ENCODE measurements at regions not wholly inside any gene's neighbourhood (a gene's known extent, or its start where the extent isn't known, plus 50 kb on each side); places are given as distances from the start of the nearest gene placed in this dataset.

DNA sequence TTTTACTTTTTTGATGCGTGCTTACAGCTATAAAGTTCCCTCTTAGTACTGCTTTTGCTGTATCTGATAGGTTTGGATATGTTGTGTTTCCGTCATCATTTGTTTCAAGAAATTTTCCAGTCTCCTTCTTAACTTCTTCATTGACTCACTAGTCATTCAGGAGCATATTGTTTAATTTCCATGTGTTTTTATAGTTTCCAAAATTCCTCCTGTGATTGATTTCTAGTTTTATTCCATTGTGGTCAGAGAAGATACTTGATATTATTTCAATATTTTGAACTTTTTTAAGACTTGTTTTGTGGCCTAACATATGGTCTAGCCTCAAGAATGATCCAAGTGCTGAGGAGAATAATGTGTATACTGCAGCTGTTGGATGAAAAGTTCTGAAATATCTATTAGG is 75.5 kb upstream of the CREB5 start:
- H3K27ac Mint-ChIP-seq (ENCODE audit: low read depth, unreplicated experiment), result no peak overlapping the region
- no TSS peak for BruUV-seq (replicated peaks)
- CTCF ChIA-PET, result interaction anchor here (0.6 kb wide), 1 partner anchor 615 kb away, joined by 4 read pairs; no protein-coding TSS in a partner anchor

DNA sequence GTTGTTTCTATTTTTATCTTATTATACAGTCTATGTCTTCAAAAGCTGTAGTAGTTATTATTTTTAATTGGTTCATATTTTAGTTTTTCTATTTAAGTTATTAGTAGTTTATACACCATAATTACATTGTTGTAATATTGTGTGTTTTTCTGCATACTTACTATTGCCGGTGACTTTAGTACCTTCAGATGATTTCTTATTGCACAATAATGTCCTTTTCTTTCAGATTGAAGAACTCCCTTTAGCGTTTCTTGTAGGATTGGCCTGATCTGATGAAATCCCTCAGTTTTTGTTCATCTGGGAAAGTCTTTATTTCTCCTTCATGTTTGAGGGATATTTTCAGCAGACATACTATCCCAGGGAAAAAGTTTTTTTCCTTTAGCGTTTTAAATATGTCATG is 74.3 kb upstream of the CREB5 start:
- TF ChIP-seq CTCF (IDR thresholded peaks at IDR 0.05; ENCODE audit: unreplicated experiment), result no peak
- no peaks in the 10 kb centered on the region for H3K4me1 Mint-ChIP-seq (ENCODE audit: insufficient read depth, unreplicated experiment)
- no peak for DNase-seq (ENCODE audit: unreplicated experiment)
- H3K36me3 Mint-ChIP-seq (ENCODE audit: insufficient read depth, unreplicated experiment), result no peaks in the 10 kb centered on the region
- no peak overlapping the region for H3K27ac Mint-ChIP-seq (ENCODE audit: low read depth, unreplicated experiment)
- BruUV-seq (replicated peaks), result no TSS peak
- ChIA-PET POLR2A (interaction anchor here (1.2 kb wide), 1 partner anchor 11 kb away, joined by 3 read pairs; no protein-coding TSS in a partner anchor), CTCF (no interaction called here)
- intact Hi-C loops (cut with micrococcal nuclease), result no loop called here
- no peak overlapping the region for H3K4me3 Mint-ChIP-seq (ENCODE audit: unreplicated experiment)
- H3K9me3 Mint-ChIP-seq (ENCODE audit: unreplicated experiment), result peaks cover 15% of the 10 kb centered on the region
- no peaks in the 10 kb centered on the region for H3K27me3 Mint-ChIP-seq (ENCODE audit: insufficient read depth, unreplicated experiment)

More for the DNA sequence above, 75.5 kb upstream of the CREB5 start:
- POLR2A ChIA-PET, result no interaction called here
- no peaks in the 10 kb centered on the region for H3K27me3 Mint-ChIP-seq (ENCODE audit: insufficient read depth, unreplicated experiment)
- DNase-seq (ENCODE audit: unreplicated experiment), result no peak
- peaks cover 15% of the 10 kb centered on the region for H3K9me3 Mint-ChIP-seq (ENCODE audit: unreplicated experiment)
- no peak overlapping the region for H3K4me3 Mint-ChIP-seq (ENCODE audit: unreplicated experiment)
- no peaks in the 10 kb centered on the region for H3K36me3 Mint-ChIP-seq (ENCODE audit: insufficient read depth, unreplicated experiment)
- no peaks in the 10 kb centered on the region for H3K4me1 Mint-ChIP-seq (ENCODE audit: insufficient read depth, unreplicated experiment)
- no peak for TF ChIP-seq CTCF (IDR thresholded peaks at IDR 0.05; ENCODE audit: unreplicated experiment)
- intact Hi-C loops (cut with micrococcal nuclease), result no loop called here

DNA sequence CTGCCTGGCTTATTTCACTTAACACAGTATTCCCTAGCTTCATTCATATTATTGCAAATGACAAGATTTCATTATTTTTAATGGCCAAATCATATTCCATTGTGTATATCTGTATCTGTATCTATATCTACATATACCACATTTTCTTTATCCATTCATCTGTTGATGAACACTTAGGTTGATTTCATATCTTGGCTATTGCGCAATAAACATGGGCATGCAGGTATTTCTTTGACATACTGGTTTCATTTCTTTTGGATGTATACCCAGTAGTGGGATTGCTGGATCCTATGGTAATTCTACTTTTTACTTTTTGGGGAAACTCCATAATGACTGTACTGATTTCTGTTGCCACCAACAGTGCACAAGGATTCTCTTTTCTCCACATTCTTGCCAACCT is 68.9 kb upstream of the CREB5 start:
- no peak overlapping the region for H3K27ac Mint-ChIP-seq (ENCODE audit: low read depth, unreplicated experiment)
- no TSS peak for BruUV-seq (replicated peaks)
- H3K4me1 Mint-ChIP-seq (ENCODE audit: insufficient read depth, unreplicated experiment), result peaks cover 21% of the 10 kb centered on the region
- intact Hi-C loops (cut with micrococcal nuclease), result no loop called here
- H3K36me3 Mint-ChIP-seq (ENCODE audit: insufficient read depth, unreplicated experiment), result no peaks in the 10 kb centered on the region
- DNase-seq (ENCODE audit: unreplicated experiment), result no peak
- ChIA-PET CTCF (no interaction called here), POLR2A (no interaction called here)
- no peak for TF ChIP-seq CTCF (IDR thresholded peaks at IDR 0.05; ENCODE audit: unreplicated experiment)
- no peak overlapping the region for H3K4me3 Mint-ChIP-seq (ENCODE audit: unreplicated experiment)
- no peaks in the 10 kb centered on the region for H3K27me3 Mint-ChIP-seq (ENCODE audit: insufficient read depth, unreplicated experiment)
- no peaks in the 10 kb centered on the region for H3K9me3 Mint-ChIP-seq (ENCODE audit: unreplicated experiment)

DNA sequence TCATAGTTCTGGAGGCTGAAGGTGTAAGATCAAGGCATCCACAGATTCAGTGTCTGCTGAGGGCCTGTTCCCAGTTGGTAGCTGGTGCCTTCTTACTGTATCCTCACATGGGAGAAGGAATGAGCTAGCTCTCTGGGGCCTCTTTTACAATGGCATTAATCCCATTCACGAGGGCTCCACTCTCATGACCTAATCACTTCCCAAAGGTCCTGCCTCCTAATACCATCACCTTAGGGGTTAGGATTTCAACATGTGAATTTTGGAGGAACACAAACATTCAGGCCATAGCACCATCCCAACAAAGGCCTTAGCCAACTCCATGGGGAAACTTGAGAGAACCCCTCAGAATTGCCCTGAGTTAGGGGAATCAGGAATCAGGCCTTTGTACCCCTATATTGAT is 66.1 kb upstream of the CREB5 start:
- POLR2A ChIA-PET, result interaction anchor here (1.3 to 3.0 kb wide), 4 partner anchors 16 to 240 kb away, joined by 5 to 14 read pairs (median 8); no protein-coding TSS in a partner anchor
- Mint-ChIP-seq H3K4me1 (ENCODE audit: insufficient read depth, unreplicated experiment) (peaks cover 30% of the 10 kb centered on the region), H3K27me3 (ENCODE audit: insufficient read depth, unreplicated experiment) (no peaks in the 10 kb centered on the region), H3K36me3 (ENCODE audit: insufficient read depth, unreplicated experiment) (no peaks in the 10 kb centered on the region), H3K4me3 (ENCODE audit: unreplicated experiment) (no peak overlapping the region), H3K27ac (ENCODE audit: low read depth, unreplicated experiment) (peak overlapping the region; percentile 66), H3K9me3 (ENCODE audit: unreplicated experiment) (no peaks in the 10 kb centered on the region)
- BruUV-seq (replicated peaks), result no TSS peak
- intact Hi-C loops (cut with micrococcal nuclease), result no loop called here
- CTCF ChIA-PET, result interaction anchor here (1.0 to 1.2 kb wide), 2 partner anchors 16 to 50 kb away, joined by 3 read pairs; no protein-coding TSS in a partner anchor
- no peak for DNase-seq (ENCODE audit: unreplicated experiment)
- TF ChIP-seq CTCF (IDR thresholded peaks at IDR 0.05; ENCODE audit: unreplicated experiment), result no peak

Data from MCF 10A (cell line).